GM12875 (cell line): ENCODE measurements at regions not wholly inside any gene's neighbourhood (a gene's known extent, or its start where the extent isn't known, plus 50 kb on each side); places are given as distances from the start of the nearest gene placed in this dataset.

Source experiments
- H3K4me3 ChIP-seq: one replicate; pipeline ENCODE4 v1.5.1; 2011; ENCODE audit warnings: low read depth, low read length, control low read depth
- CTCF ChIP-seq: IDR thresholded peaks from 2 replicates; pipeline ENCODE4 v1.5.1; 2011; ENCODE audit warnings: low read depth, mild to moderate bottlenecking, control low read depth, inconsistent platforms, low read length, moderate library complexity, borderline replicate concordance; ENCODE audit not compliant: insufficient read depth

GRCh38 chr1:36570006-36570405 lies 87.3 kb upstream of the CSF3R start:
- no peak for TF ChIP-seq CTCF
- no peak overlapping the region for H3K4me3 ChIP-seq

- no peak overlapping the region for H3K4me3 ChIP-seq
- no peak for TF ChIP-seq CTCF
Observed at GRCh38 chr1:36567601-36568341, 85.1 kb upstream of the CSF3R start.

- H3K4me3 ChIP-seq = no peak overlapping the region
- TF ChIP-seq CTCF = no peak
Observed at GRCh38 chr1:36565576-36566501, 83.1 kb upstream of the CSF3R start.

- H3K4me3 ChIP-seq = no peak overlapping the region
- TF ChIP-seq CTCF = no peak
Observed at GRCh38 chr1:36562181-36562685, 79.5 kb upstream of the CSF3R start.

GRCh38 chr1:36561361-36561724 lies 78.6 kb upstream of the CSF3R start:
- no peak overlapping the region for H3K4me3 ChIP-seq
- TF ChIP-seq CTCF = no peak

GRCh38 chr1:36560621-36561360 lies 78.1 kb upstream of the CSF3R start:
- TF ChIP-seq CTCF = no peak
- H3K4me3 ChIP-seq = no peak overlapping the region
